Type B pancreatic cell (in vitro differentiated cells): ENCODE measurements at regions not wholly inside any gene's neighbourhood (a gene's known extent, or its start where the extent isn't known, plus 50 kb on each side); places are given as distances from the start of the nearest gene placed in this dataset.

ENCODE experiments used
- DNase-seq: peaks from one replicate; pipeline ENCODE4 v3.0.0; 2021; ENCODE audit warnings: mixed read lengths; ENCODE audit not compliant: unreplicated experiment; ENCODE audit errors: extremely low spot score
- H3K27ac Mint-ChIP-seq: 2 replicates; pipeline ENCODE4 v1.8.0; 2021; ENCODE audit warnings: mild to moderate bottlenecking, mixed read lengths
- H3K27me3 Mint-ChIP-seq: 2 replicates; pipeline ENCODE4 v1.8.0; 2021; ENCODE audit warnings: mixed read lengths
- H3K36me3 Mint-ChIP-seq: 2 replicates; pipeline ENCODE4 v1.8.0; 2021; ENCODE audit warnings: mixed read lengths
- H3K4me1 Mint-ChIP-seq: one replicate; pipeline ENCODE4 v1.8.0; 2021; ENCODE audit warnings: mixed read lengths; ENCODE audit not compliant: unreplicated experiment
- H3K4me3 Mint-ChIP-seq: 2 replicates; pipeline ENCODE4 v1.8.0; 2021; ENCODE audit warnings: mild to moderate bottlenecking, mixed read lengths
- H3K9me3 Mint-ChIP-seq: 2 replicates; pipeline ENCODE4 v1.8.0; 2021; ENCODE audit warnings: mixed read lengths
- TF ChIP-seq, protein P1 (sequence below): fragments of 200-600 bp; sonication (generic); conservative IDR thresholded peaks from 2 replicates; pipeline ENCODE4 v1.5.0; 2021; ENCODE audit warnings: antibody characterized with exemption, mild to moderate bottlenecking

- Mint-ChIP-seq H3K27me3 (no peaks in the 10 kb centered on the region), H3K4me3 (no peak overlapping the region), H3K9me3 (no peaks in the 10 kb centered on the region), H3K36me3 (no peaks in the 10 kb centered on the region), H3K4me1 (no peaks in the 10 kb centered on the region), H3K27ac (no peak overlapping the region)
- DNase-seq, result no peak
- TF ChIP-seq, protein P1, sequence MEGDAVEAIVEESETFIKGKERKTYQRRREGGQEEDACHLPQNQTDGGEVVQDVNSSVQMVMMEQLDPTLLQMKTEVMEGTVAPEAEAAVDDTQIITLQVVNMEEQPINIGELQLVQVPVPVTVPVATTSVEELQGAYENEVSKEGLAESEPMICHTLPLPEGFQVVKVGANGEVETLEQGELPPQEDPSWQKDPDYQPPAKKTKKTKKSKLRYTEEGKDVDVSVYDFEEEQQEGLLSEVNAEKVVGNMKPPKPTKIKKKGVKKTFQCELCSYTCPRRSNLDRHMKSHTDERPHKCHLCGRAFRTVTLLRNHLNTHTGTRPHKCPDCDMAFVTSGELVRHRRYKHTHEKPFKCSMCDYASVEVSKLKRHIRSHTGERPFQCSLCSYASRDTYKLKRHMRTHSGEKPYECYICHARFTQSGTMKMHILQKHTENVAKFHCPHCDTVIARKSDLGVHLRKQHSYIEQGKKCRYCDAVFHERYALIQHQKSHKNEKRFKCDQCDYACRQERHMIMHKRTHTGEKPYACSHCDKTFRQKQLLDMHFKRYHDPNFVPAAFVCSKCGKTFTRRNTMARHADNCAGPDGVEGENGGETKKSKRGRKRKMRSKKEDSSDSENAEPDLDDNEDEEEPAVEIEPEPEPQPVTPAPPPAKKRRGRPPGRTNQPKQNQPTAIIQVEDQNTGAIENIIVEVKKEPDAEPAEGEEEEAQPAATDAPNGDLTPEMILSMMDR, result no peak
These were observed 128.5 kb upstream of the GRID2 start for GRCh38 chr4:92175250-92175649.

DNA sequence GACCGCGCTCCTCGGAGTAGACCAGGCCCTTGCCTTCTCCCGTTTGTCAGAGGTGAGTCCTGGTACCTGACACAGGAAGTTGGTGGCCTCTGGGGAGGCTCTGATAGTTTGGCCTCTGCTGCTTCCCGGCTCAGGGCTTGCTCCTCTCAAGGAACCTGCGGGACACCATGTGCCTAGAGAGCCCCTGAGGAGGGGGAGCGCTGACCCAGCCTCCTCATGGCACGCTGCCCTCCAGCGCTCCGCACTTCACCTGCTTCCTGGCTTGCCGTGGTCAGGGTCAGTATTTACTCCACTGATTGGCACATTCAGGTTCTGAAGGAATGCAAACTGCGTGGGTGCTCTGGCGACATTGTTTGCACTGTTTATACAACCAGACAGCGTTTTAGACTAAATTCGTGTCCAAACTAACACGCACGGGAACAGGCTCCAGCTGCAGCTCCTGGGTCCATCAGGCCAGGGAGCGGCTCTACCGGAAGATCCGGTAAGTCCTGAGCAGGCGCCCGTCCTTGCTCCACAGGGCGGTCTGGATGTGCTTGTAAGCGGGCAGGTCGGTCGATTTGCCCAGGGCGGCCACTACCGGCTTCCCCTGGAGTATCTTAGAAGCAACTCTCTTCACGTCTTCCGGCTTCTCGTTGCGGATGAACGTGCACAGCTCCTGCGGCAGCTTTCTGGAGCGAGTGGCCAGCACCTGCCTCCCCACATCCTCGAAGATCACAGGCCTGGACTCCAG, 121.6 kb upstream of the GRID2 start:
- H3K27me3 Mint-ChIP-seq, result no peaks in the 10 kb centered on the region
- TF ChIP-seq, protein P1, result no peak
- no peak for DNase-seq
- no peaks in the 10 kb centered on the region for H3K9me3 Mint-ChIP-seq
- H3K4me3 Mint-ChIP-seq, result no peak overlapping the region
- no peaks in the 10 kb centered on the region for H3K36me3 Mint-ChIP-seq
- H3K27ac Mint-ChIP-seq, result no peak overlapping the region
- no peaks in the 10 kb centered on the region for H3K4me1 Mint-ChIP-seq

- no peaks in the 10 kb centered on the region for H3K27me3 Mint-ChIP-seq
- H3K9me3 Mint-ChIP-seq, result no peaks in the 10 kb centered on the region
- H3K4me3 Mint-ChIP-seq, result no peak overlapping the region
- no peak overlapping the region for H3K27ac Mint-ChIP-seq
- H3K36me3 Mint-ChIP-seq, result no peaks in the 10 kb centered on the region
- no peak for DNase-seq
- no peaks in the 10 kb centered on the region for H3K4me1 Mint-ChIP-seq
- TF ChIP-seq, protein P1, result no peak
These were observed 120.9 kb upstream of the GRID2 start for GRCh38 chr4:92182736-92183407.

DNA sequence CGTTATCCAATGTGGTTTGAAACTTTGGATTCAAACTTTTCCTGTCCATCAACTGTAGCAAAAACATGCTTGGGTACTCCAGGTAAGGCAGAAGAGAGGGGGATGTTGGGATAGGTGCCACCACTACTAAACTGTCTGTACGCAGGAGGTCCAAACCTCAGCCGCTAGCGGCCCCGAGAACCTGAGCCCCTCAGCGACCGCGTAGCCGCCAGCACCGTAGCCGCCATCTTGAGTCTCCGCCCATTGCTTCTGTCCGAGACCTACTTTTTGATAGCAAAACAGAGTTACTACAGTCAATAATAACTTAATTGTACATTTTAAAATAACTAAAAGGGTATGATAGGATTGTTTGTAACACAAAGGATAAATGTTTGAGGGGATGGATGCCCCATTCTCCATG, 119.9 kb upstream of the GRID2 start:
- H3K36me3 Mint-ChIP-seq, result no peaks in the 10 kb centered on the region
- no peaks in the 10 kb centered on the region for H3K9me3 Mint-ChIP-seq

DNA sequence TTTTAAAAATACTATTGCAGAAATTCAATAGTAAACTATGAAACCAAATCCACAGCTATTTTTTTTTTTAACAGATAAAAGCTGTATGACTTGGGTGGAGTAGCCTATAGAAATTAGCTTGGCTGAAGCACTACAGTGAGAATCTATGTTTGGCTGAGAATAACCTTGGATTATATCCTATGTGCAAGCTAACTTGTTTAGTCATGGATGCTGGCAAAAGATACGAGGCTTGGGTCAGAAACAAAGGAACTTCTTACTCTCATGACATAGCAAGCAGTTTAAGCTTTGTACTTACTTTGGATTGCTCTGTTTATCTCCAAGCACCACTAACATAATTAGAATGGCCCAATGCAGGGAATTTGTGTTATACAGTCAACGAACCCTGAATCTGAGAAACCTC, 119.2 kb upstream of the GRID2 start:
- no peak for DNase-seq
- Mint-ChIP-seq H3K27ac (no peak overlapping the region), H3K36me3 (no peaks in the 10 kb centered on the region), H3K9me3 (no peaks in the 10 kb centered on the region), H3K4me3 (no peak overlapping the region), H3K4me1 (no peaks in the 10 kb centered on the region), H3K27me3 (no peaks in the 10 kb centered on the region)
- TF ChIP-seq, protein P1, result no peak

More for the DNA sequence above, 119.9 kb upstream of the GRID2 start:
- no peaks in the 10 kb centered on the region for H3K4me1 Mint-ChIP-seq
- H3K27me3 Mint-ChIP-seq, result no peaks in the 10 kb centered on the region
- TF ChIP-seq, protein P1, result no peak
- DNase-seq, result no peak
- H3K4me3 Mint-ChIP-seq, result no peak overlapping the region
- H3K27ac Mint-ChIP-seq, result no peak overlapping the region
